Heart right ventricle (tissue), 16 donors: ENCODE measurements at regions not wholly inside any gene's neighbourhood (a gene's known extent, or its start where the extent isn't known, plus 50 kb on each side); places are given as distances from the start of the nearest gene placed in this dataset.

Source experiments
- ATAC-seq, 8 donors: fragments of 200-7000 bp; cut with Tn5 transposase; one replicate each; pipeline ENCODE4 v1.9.1; 2020; ENCODE audit warnings: mild to moderate bottlenecking in 8 of 8, moderate library complexity in 8 of 8, moderate number of reproducible peaks in 1 of 8
- DNase-seq, 2 donors: peaks; one replicate each; pipeline ENCODE4 v3.0.0-alpha.2; 2020
- H3K27ac ChIP-seq, 10 donors: fragments of 200-600 bp; sonication (generic) in 2 of 10; one replicate each; pipeline versions ENCODE4 v1.5.0 to v1.8.0; 2020 to 2022; ENCODE audit warnings: mild to moderate bottlenecking in 3 of 10
- H3K27me3 ChIP-seq, 7 donors: fragments of 200-600 bp; one replicate each; pipeline ENCODE4 v1.8.0; 2021 to 2022; ENCODE audit warnings: mild to moderate bottlenecking in 2 of 7
- H3K36me3 ChIP-seq, 9 donors: fragments of 200-600 bp; sonication (generic) in 1 of 9; one replicate each; pipeline versions ENCODE4 v1.5.0 to v1.8.0; 2020 to 2022; ENCODE audit warnings: mild to moderate bottlenecking in 2 of 9
- H3K4me1 ChIP-seq, 9 donors: fragments of 200-600 bp; sonication (generic) in 1 of 9; one replicate each; pipeline versions ENCODE4 v1.5.0 to v1.8.0; 2020 to 2022; ENCODE audit warnings: mild to moderate bottlenecking in 4 of 9
- H3K4me3 ChIP-seq, 10 donors: fragments of 200-600 bp; sonication (generic) in 2 of 10; one replicate each; pipeline versions ENCODE4 v1.5.0 to v1.8.0; 2020 to 2022; ENCODE audit warnings: mild to moderate bottlenecking in 7 of 10, moderate library complexity in 2 of 10
- H3K9me3 ChIP-seq, 11 donors: fragments of 200-600 bp in 10 of 11; sonication (generic) in 2 of 11; one replicate each; pipeline versions ENCODE4 v1.5.0 to v1.8.0; 2013 to 2022; ENCODE audit warnings: mild to moderate bottlenecking in 2 of 11, control low read depth in 1 of 11, moderate library complexity in 1 of 11
- WGBS, 2 donors: extraction: QIAGEN DNeasy Blood & Tissue Kit; methylation state at CpG; one replicate each; pipeline ENCODE4 v1.1.7; 2013; ENCODE audit warnings: inconsistent platforms in 1 of 2; 5-methylcytosine and 5-hydroxymethylcytosine counted together
- intact Hi-C, 10 donors: fragments of 100-400 bp; cut with DNase I; formaldehyde crosslinking; loops; one replicate each; pipeline versions ENCODE4 v1.11.1 to v1.14.2; 2022
- TF ChIP-seq, protein P1 (sequence below), 9 donors: fragments of 200-600 bp; sonication (generic) in 2 of 9; IDR thresholded peaks; one replicate each; pipeline versions ENCODE4 v1.5.0 to v1.8.0; 2021 to 2022; ENCODE audit warnings: antibody characterized with exemption in 9 of 9, mild to moderate bottlenecking in 5 of 9, moderate library complexity in 1 of 9
- donor health status: Arrhythmogenic right ventricular cardiomyopathy.
- donor health status: ischemic (EF 13 %, LVEDD 7.1; RV severe dilation, severe dysfunction).
- donor health status: healthy with polysubstance abuse.
- donor health status: DM: no; HTN: yes; CAD: no.
- donor health status: DM: no; HTN: no; CAD: no.
- donor health status: ischemic (EF 25% LVEDD 6.9; RV normal size, moderate dysfunction).
- donor health status: ischemic (EF 25% LVEDD 5.7; RV mildly dilated, moderate dysfunction).
- donor health status: healthy.
- donor health status: DM: yes; HTN: yes; CAD: no.
- donor health status: Ischemic cardiomyopathy.
- donor health status: ischemic (EF 35%, LVEDD 5.7; RV mildly dilated, moderate dysfunction).
- donor health status: nonischemic (EF 11% LVEDD 7.7; RV severe dilation, severe dysfunction).
- donor health status: DM: yes; HTN: yes; CAD: no.
- donor health status: PGD.
- donor health status: ischemic (EF 29% LVEDD 5.4; RV normal size, mild dysfunction).
- donor health status: nonischemic (EF 23%, LVEDD 6.1; RV moderate dilation, normal function).

DNA sequence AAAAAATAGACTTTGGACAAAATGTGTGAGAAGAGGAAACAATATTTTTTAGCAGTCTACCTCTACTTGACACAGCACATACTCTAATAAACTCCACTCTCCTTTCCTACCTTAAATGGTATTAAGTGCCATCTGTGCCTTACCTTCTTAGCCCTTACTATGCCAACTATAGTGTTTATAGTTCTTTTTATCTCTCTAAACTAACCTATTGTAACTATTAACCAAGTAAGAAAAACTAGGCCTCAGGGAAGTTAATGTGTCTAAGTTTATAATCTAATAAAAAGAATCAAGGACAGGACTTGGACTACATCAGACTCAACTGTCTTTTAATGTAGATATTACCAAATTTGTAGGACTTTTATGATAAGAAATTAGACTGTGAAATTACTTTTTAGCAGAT, 251.7 kb upstream of the ROBO2 start:
- DNase-seq, result no peak
- H3K27me3 ChIP-seq, result no peaks in the 10 kb centered on the region
- no peak for ATAC-seq
- H3K4me3 ChIP-seq, result no peak overlapping the region
- intact Hi-C loops, result no loop called here
- TF ChIP-seq, protein P1, sequence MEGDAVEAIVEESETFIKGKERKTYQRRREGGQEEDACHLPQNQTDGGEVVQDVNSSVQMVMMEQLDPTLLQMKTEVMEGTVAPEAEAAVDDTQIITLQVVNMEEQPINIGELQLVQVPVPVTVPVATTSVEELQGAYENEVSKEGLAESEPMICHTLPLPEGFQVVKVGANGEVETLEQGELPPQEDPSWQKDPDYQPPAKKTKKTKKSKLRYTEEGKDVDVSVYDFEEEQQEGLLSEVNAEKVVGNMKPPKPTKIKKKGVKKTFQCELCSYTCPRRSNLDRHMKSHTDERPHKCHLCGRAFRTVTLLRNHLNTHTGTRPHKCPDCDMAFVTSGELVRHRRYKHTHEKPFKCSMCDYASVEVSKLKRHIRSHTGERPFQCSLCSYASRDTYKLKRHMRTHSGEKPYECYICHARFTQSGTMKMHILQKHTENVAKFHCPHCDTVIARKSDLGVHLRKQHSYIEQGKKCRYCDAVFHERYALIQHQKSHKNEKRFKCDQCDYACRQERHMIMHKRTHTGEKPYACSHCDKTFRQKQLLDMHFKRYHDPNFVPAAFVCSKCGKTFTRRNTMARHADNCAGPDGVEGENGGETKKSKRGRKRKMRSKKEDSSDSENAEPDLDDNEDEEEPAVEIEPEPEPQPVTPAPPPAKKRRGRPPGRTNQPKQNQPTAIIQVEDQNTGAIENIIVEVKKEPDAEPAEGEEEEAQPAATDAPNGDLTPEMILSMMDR (IDR thresholded peaks at IDR 0.05), result no peak
- H3K9me3 ChIP-seq, result peaks cover 0 to 15% (median 0%) of the 10 kb centered on the region in 11 donors
- H3K4me1 ChIP-seq, result no peaks in the 10 kb centered on the region
- H3K36me3 ChIP-seq, result no peaks in the 10 kb centered on the region
- H3K27ac ChIP-seq, result no peak overlapping the region

- no peak for DNase-seq
- TF ChIP-seq, protein P1 (IDR thresholded peaks at IDR 0.05), result no peak
Observed at GRCh38 chr3:76789237-76789636, 250.7 kb upstream of the ROBO2 start.

GRCh38 chr3:76811418-76811817, 228.5 kb upstream of the ROBO2 start:
- TF ChIP-seq, protein P1 (IDR thresholded peaks at IDR 0.05), result no peak
- 60 to 70% methylated on average over 1 of the region's 1 CpG for WGBS, 2 donors

More at GRCh38 chr3:76789237-76789636, 250.7 kb upstream of the ROBO2 start:
- Histone ChIP-seq H3K27ac (no peak overlapping the region), H3K4me3 (no peak overlapping the region), H3K4me1 (no peaks in the 10 kb centered on the region), H3K9me3 (peaks cover 0 to 12% (median 0%) of the 10 kb centered on the region in 11 donors), H3K36me3 (no peaks in the 10 kb centered on the region), H3K27me3 (no peaks in the 10 kb centered on the region)
- no peak for ATAC-seq
- intact Hi-C loops, result no loop called here
- 40 to 56% methylated on average over 4 of the region's 4 CpGs for WGBS, 2 donors

GRCh38 chr3:76812649-76813242, 227.2 kb upstream of the ROBO2 start:
- H3K36me3 ChIP-seq, result no peaks in the 10 kb centered on the region
- intact Hi-C loops, result no loop called here
- 54 to 64% methylated on average over 2 of the region's 2 CpGs for WGBS, 2 donors
- ATAC-seq (no peak), DNase-seq (no peak)
- no peak overlapping the region for H3K27ac ChIP-seq
- TF ChIP-seq, protein P1 (IDR thresholded peaks at IDR 0.05), result no peak
- H3K9me3 ChIP-seq, result peaks cover 0 to 6% (median 0%) of the 10 kb centered on the region in 11 donors
- no peak overlapping the region for H3K4me3 ChIP-seq
- H3K27me3 ChIP-seq, result no peaks in the 10 kb centered on the region
- no peaks in the 10 kb centered on the region for H3K4me1 ChIP-seq

More at GRCh38 chr3:76811418-76811817, 228.5 kb upstream of the ROBO2 start:
- Histone ChIP-seq H3K27ac (no peak overlapping the region), H3K9me3 (peaks cover 0 to 6% (median 0%) of the 10 kb centered on the region in 11 donors), H3K27me3 (no peaks in the 10 kb centered on the region), H3K4me3 (no peak overlapping the region), H3K4me1 (no peaks in the 10 kb centered on the region), H3K36me3 (no peaks in the 10 kb centered on the region)
- ATAC-seq, result no peak
- DNase-seq, result no peak
- intact Hi-C loops, result no loop called here
